CD14-positive monocyte (primary cell): ENCODE measurements at regions not wholly inside any gene's neighbourhood (a gene's known extent, or its start where the extent isn't known, plus 50 kb on each side); places are given as distances from the start of the nearest gene placed in this dataset.

Experiments
- DNase-seq, 3 donors: peaks; one replicate each; pipeline ENCODE4 v3.0.0-alpha.2; 2011 to 2022
- H2AFZ ChIP-seq: 2 replicates; pipeline ENCODE4 v1.6.0; 2012; ENCODE audit warnings: mild to moderate bottlenecking, low read depth, low read length, inconsistent platforms; ENCODE audit not compliant: insufficient read depth, poor library complexity, severe bottlenecking
- H3K27ac ChIP-seq, 2 donors: 1 replicate in 1 of 2; 2 replicates in 1 of 2; pipeline ENCODE4 v1.5.1; 2012 to 2013; ENCODE audit warnings: low read length in 2 of 2, control low read depth in 1 of 2, inconsistent platforms in 1 of 2, low read depth in 1 of 2, mild to moderate bottlenecking in 1 of 2
- H3K27me3 ChIP-seq, 2 donors: one replicate each; pipeline versions ENCODE4 v1.6.0 to v1.6.1; 2011 to 2013; ENCODE audit warnings: low read length in 2 of 2; ENCODE audit not compliant: control insufficient read depth in 2 of 2, insufficient read depth in 2 of 2
- H3K36me3 ChIP-seq, 2 donors: replicated peaks in 1 of 2; 1 replicate in 1 of 2; 2 replicates in 1 of 2; pipeline versions ENCODE4 v1.5.1 to v1.6.1; 2012 to 2013; ENCODE audit warnings: low read length in 2 of 2, control low read depth in 1 of 2, inconsistent platforms in 1 of 2, mild to moderate bottlenecking in 1 of 2; ENCODE audit not compliant: insufficient read depth in 2 of 2, control insufficient read depth in 1 of 2
- H3K4me1 ChIP-seq, 2 donors: 1 replicate in 1 of 2; 2 replicates in 1 of 2; pipeline versions ENCODE4 v1.5.1 to v1.6.1; 2012 to 2013; ENCODE audit warnings: low read length in 2 of 2, control low read depth in 1 of 2, inconsistent platforms in 1 of 2, mild to moderate bottlenecking in 1 of 2, moderate library complexity in 1 of 2; ENCODE audit not compliant: insufficient read depth in 2 of 2, control insufficient read depth in 1 of 2
- H3K4me2 ChIP-seq: replicated peaks from 2 replicates; pipeline ENCODE3; 2012; ENCODE audit warnings: low read length, moderate library complexity, mild to moderate bottlenecking; ENCODE audit not compliant: poor library complexity, severe bottlenecking; ENCODE audit errors: extremely low read depth
- H3K4me3 ChIP-seq, 3 experiments: fragments of 200-600 bp in 1 of 3; sonication (generic) in 1 of 3; replicated peaks in 1 of 3; 1 replicate in 2 of 3; 2 replicates in 1 of 3; pipeline ENCODE4 v1.5.1; 2011 to 2013; ENCODE audit warnings: low read length in 3 of 3, mild to moderate bottlenecking in 3 of 3, control low read depth in 2 of 3, low read depth in 2 of 3, inconsistent platforms in 1 of 3, moderate library complexity in 1 of 3
- H3K79me2 ChIP-seq: 2 replicates; pipeline ENCODE4 v1.6.0; 2012; ENCODE audit warnings: mild to moderate bottlenecking, control low read depth, inconsistent platforms, low read length, moderate library complexity; ENCODE audit not compliant: insufficient read depth
- H3K9ac ChIP-seq: 2 replicates; pipeline ENCODE4 v1.6.0; 2017; ENCODE audit warnings: low read length, mild to moderate bottlenecking; ENCODE audit not compliant: insufficient read depth, poor library complexity, severe bottlenecking
- H3K9me3 ChIP-seq, 2 donors: replicated peaks in 1 of 2; 1 replicate in 1 of 2; 2 replicates in 1 of 2; pipeline versions ENCODE4 v1.5.1 to v1.6.1; 2012 to 2013; ENCODE audit warnings: low read length in 2 of 2, control low read depth in 1 of 2; ENCODE audit not compliant: control insufficient read depth in 1 of 2, insufficient read depth in 1 of 2
- H4K20me1 ChIP-seq: 2 replicates; pipeline ENCODE4 v1.6.0; 2012; ENCODE audit warnings: mild to moderate bottlenecking, low read length, control low read depth, moderate library complexity; ENCODE audit not compliant: insufficient read depth
- H3K27ac Mint-ChIP-seq, 7 donors: one replicate each; pipeline ENCODE4 v1.8.0; 2020; ENCODE audit warnings: mild to moderate bottlenecking in 7 of 7, mixed read lengths in 7 of 7, moderate library complexity in 6 of 7, inconsistent platforms in 2 of 7
- H3K27me3 Mint-ChIP-seq, 3 donors: one replicate each; pipeline ENCODE4 v1.8.0; 2021 to 2022; ENCODE audit warnings: low read depth in 3 of 3, mild to moderate bottlenecking in 3 of 3, mixed read lengths in 3 of 3, moderate library complexity in 3 of 3, inconsistent platforms in 1 of 3
- H3K36me3 Mint-ChIP-seq, 2 donors: one replicate each; pipeline ENCODE4 v1.8.0; 2020; ENCODE audit warnings: mixed read lengths in 2 of 2, inconsistent platforms in 1 of 2, mild to moderate bottlenecking in 1 of 2
- H3K4me1 Mint-ChIP-seq: one replicate; pipeline ENCODE4 v1.8.0; 2020; ENCODE audit warnings: mild to moderate bottlenecking, mixed read lengths
- H3K4me3 Mint-ChIP-seq, 2 donors: one replicate each; pipeline ENCODE4 v1.8.0; 2020; ENCODE audit warnings: mild to moderate bottlenecking in 2 of 2, mixed read lengths in 2 of 2, moderate library complexity in 1 of 2
- H3K9me3 Mint-ChIP-seq, 7 donors: one replicate each; pipeline ENCODE4 v1.8.0; 2020 to 2022; ENCODE audit warnings: mixed read lengths in 7 of 7, mild to moderate bottlenecking in 6 of 7, moderate library complexity in 6 of 7, inconsistent platforms in 2 of 7
- CTCF ChIP-seq: fragments of 200-600 bp; IDR thresholded peaks from one replicate; pipeline ENCODE4 v1.8.0; 2022; ENCODE audit warnings: antibody characterized with exemption, mild to moderate bottlenecking
- WGBS: methylation state at CpG from one replicate; pipeline ENCODE4 v1.1.5; 2013; ENCODE audit warnings: missing lambda C conversion rate; ENCODE audit not compliant: insufficient coverage; 5-methylcytosine and 5-hydroxymethylcytosine counted together
- intact Hi-C, 2 donors: fragments of 100-400 bp; cut with micrococcal nuclease; formaldehyde crosslinking; loops; one replicate each; pipeline versions ENCODE4 v1.15.0 to v1.15.1; 2023

- no peak for TF ChIP-seq CTCF
- peaks cover 0 to 7% (median 2%) of the 10 kb centered on the region in 7 donors for H3K9me3 Mint-ChIP-seq
- peaks cover 3% of the 10 kb centered on the region for H3K4me1 Mint-ChIP-seq
Observed at GRCh38 chr2:47984041-47984440, 77.7 kb upstream of the FBXO11 start.

GRCh38 chr2:47990503-47990902 is 84.2 kb upstream of the FBXO11 start:
- no peaks in the 10 kb centered on the region for H3K79me2 ChIP-seq
- no peak overlapping the region for H3K4me3 Mint-ChIP-seq
- H4K20me1 ChIP-seq: no peaks in the 10 kb centered on the region
- H3K36me3 Mint-ChIP-seq: no peaks in the 10 kb centered on the region
- no peak overlapping the region for H3K4me3 ChIP-seq
- TF ChIP-seq CTCF: no peak
- no peak for DNase-seq
- WGBS: no CpG with 5 or more reads among the region's 2 CpGs
- intact Hi-C loops: no loop called here
- H3K4me1 Mint-ChIP-seq: no peaks in the 10 kb centered on the region
- H3K4me1 ChIP-seq: no peaks in the 10 kb centered on the region
- no peaks in the 10 kb centered on the region for H3K9me3 ChIP-seq
- H3K9me3 Mint-ChIP-seq: peaks cover 0 to 3% (median 0%) of the 10 kb centered on the region in 7 donors
- no peak overlapping the region for H3K9ac ChIP-seq
- H3K27me3 Mint-ChIP-seq: peaks cover 0 to 1% (median 0%) of the 10 kb centered on the region in 3 donors
- no peaks in the 10 kb centered on the region for H3K27me3 ChIP-seq
- no peak overlapping the region for H3K27ac ChIP-seq
- no peak overlapping the region for H3K27ac Mint-ChIP-seq
- H2AFZ ChIP-seq: no peak overlapping the region
- no peaks in the 10 kb centered on the region for H3K36me3 ChIP-seq
- no peak overlapping the region for H3K4me2 ChIP-seq

More at GRCh38 chr2:47984041-47984440, 77.7 kb upstream of the FBXO11 start:
- peaks cover 0 to 2% of the 10 kb centered on the region in 2 donors for H3K27me3 ChIP-seq
- no peaks in the 10 kb centered on the region for H4K20me1 ChIP-seq
- Mint-ChIP-seq H3K27me3 (peaks cover 0 to 1% (median 0%) of the 10 kb centered on the region in 3 donors), H3K4me3 (no peak overlapping the region), H3K36me3 (no peaks in the 10 kb centered on the region), H3K27ac (no peak overlapping the region)
- no peaks in the 10 kb centered on the region for H3K36me3 ChIP-seq
- DNase-seq: no peak
- no peaks in the 10 kb centered on the region for H3K4me1 ChIP-seq
- intact Hi-C loops: no loop called here
- no peak overlapping the region for H3K9ac ChIP-seq
- no peak overlapping the region for H3K27ac ChIP-seq
- no peaks in the 10 kb centered on the region for H3K79me2 ChIP-seq
- H2AFZ ChIP-seq: no peak overlapping the region
- H3K9me3 ChIP-seq: no peaks in the 10 kb centered on the region
- no peak overlapping the region for H3K4me2 ChIP-seq
- no peak overlapping the region for H3K4me3 ChIP-seq
